CD4-positive, alpha-beta T cell (primary cell): ENCODE measurements at regions not wholly inside any gene's neighbourhood (a gene's known extent, or its start where the extent isn't known, plus 50 kb on each side); places are given as distances from the start of the nearest gene placed in this dataset.

Source experiments
- ATAC-seq: fragments of 200-7000 bp; cut with Tn5 transposase; one replicate; pipeline ENCODE4 v1.10.0; 2022; ENCODE audit warnings: mild to moderate bottlenecking; ENCODE audit not compliant: poor library complexity
- CTCF ChIA-PET: fragments of 350-600 bp; sonication (Branson Sonifier 250); formaldehyde crosslinking; loops from one replicate; lab custom pipeline; 2021; ENCODE audit warnings: antibody characterized with exemption, inconsistent platforms; lab: Charles Lee
- POLR2A ChIA-PET: fragments of 350-600 bp; sonication (Branson Sonifier 250); formaldehyde crosslinking; loops from one replicate; lab custom pipeline; 2021; ENCODE audit warnings: antibody characterized with exemption, inconsistent platforms; lab: Charles Lee
- DNase-seq, 14 experiments: peaks; one replicate each; pipeline ENCODE4 v3.0.0-alpha.2; 2013 to 2020; ENCODE audit warnings: mixed read lengths in 2 of 14
- H3K27ac ChIP-seq, 2 donors: one replicate each; pipeline versions ENCODE4 v1.5.1 to v1.7.0; 2013; ENCODE audit warnings: low read length in 2 of 2, low read depth in 1 of 2, mild to moderate bottlenecking in 1 of 2
- H3K27me3 ChIP-seq, 2 experiments: 1 replicate in 1 of 2; 2 replicates in 1 of 2; pipeline versions ENCODE4 v1.6.1 to v1.7.0; 2013; ENCODE audit warnings: low read length in 2 of 2, control low read depth in 1 of 2, mild to moderate bottlenecking in 1 of 2, moderate library complexity in 1 of 2; ENCODE audit not compliant: insufficient read depth in 2 of 2, control insufficient read depth in 1 of 2
- H3K36me3 ChIP-seq: one replicate; pipeline ENCODE4 v1.6.1; 2013; ENCODE audit warnings: low read length, control low read depth; ENCODE audit not compliant: insufficient read depth
- H3K4me1 ChIP-seq: one replicate; pipeline ENCODE4 v1.6.1; 2013; ENCODE audit warnings: low read length, control low read depth; ENCODE audit not compliant: insufficient read depth
- H3K4me3 ChIP-seq: one replicate; pipeline ENCODE4 v1.5.1; 2013; ENCODE audit warnings: mild to moderate bottlenecking, low read length, moderate library complexity
- H3K9me3 ChIP-seq, 2 experiments: 1 replicate in 1 of 2; 2 replicates in 1 of 2; pipeline versions ENCODE4 v1.6.1 to v1.7.0; 2013; ENCODE audit warnings: low read length in 2 of 2, mild to moderate bottlenecking in 2 of 2, control low read depth in 1 of 2, moderate library complexity in 1 of 2; ENCODE audit not compliant: control insufficient read depth in 1 of 2, insufficient read depth in 1 of 2
- H3K27ac Mint-ChIP-seq: one replicate; pipeline ENCODE4 v1.8.0; 2020; ENCODE audit warnings: mixed read lengths
- H3K27me3 Mint-ChIP-seq: one replicate; pipeline ENCODE4 v1.8.0; 2021; ENCODE audit warnings: mixed read lengths
- H3K36me3 Mint-ChIP-seq: one replicate; pipeline ENCODE4 v1.8.0; 2021; ENCODE audit warnings: low read depth, mixed read lengths
- H3K4me1 Mint-ChIP-seq: one replicate; pipeline ENCODE4 v1.8.0; 2021; ENCODE audit warnings: low read depth, mixed read lengths
- H3K4me3 Mint-ChIP-seq: one replicate; pipeline ENCODE4 v1.8.0; 2020; ENCODE audit warnings: mild to moderate bottlenecking, mixed read lengths
- H3K9me3 Mint-ChIP-seq: one replicate; pipeline ENCODE4 v1.8.0; 2020; ENCODE audit warnings: mixed read lengths
- CTCF ChIP-seq: fragments of 200-600 bp; IDR thresholded peaks from one replicate; pipeline ENCODE4 v1.8.0; 2022; ENCODE audit warnings: antibody characterized with exemption, mild to moderate bottlenecking
- intact Hi-C, 2 experiments: fragments of 100-400 bp; cut with DNase I in 1 of 2; cut with micrococcal nuclease in 1 of 2; formaldehyde crosslinking; loops; one replicate each; pipeline versions ENCODE4 v1.15.1 to v1.9.0; 2023 to 2025; cut with DNase I, micrococcal nuclease

DNA sequence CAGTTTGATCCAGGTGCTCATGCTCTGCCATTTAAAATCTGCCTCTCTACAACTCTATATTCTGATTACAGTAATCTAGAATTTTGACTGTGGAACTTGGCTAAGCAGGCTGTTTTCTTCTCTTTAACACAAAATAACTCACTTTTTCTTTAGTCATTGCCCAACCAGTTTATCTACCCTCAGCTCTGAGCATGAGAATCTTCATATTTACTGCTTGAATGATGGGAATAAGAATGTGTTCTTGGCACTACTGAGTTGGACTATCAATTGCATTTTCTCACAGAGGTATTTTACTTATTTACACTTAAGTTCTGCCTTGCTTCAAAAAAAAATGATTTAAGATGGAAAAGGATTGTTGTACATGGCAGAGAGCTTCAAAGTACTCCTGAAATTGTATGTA lies 301.1 kb downstream of the CCDC85A start:
- Mint-ChIP-seq H3K27me3 (no peaks in the 10 kb centered on the region), H3K27ac (no peak overlapping the region), H3K4me1 (no peaks in the 10 kb centered on the region), H3K4me3 (no peak overlapping the region), H3K9me3 (peaks cover 2% of the 10 kb centered on the region), H3K36me3 (no peaks in the 10 kb centered on the region)
- H3K27ac ChIP-seq, result no peak overlapping the region
- H3K4me1 ChIP-seq, result no peaks in the 10 kb centered on the region
- H3K27me3 ChIP-seq, result no peaks in the 10 kb centered on the region
- H3K9me3 ChIP-seq, result no peaks in the 10 kb centered on the region
- ATAC-seq (no peak), DNase-seq (no peak)
- no peaks in the 10 kb centered on the region for H3K36me3 ChIP-seq
- ChIA-PET CTCF (no interaction called here), POLR2A (no interaction called here)
- no peak for TF ChIP-seq CTCF
- intact Hi-C loops, result no loop called here
- no peak overlapping the region for H3K4me3 ChIP-seq

GRCh38 chr2:56500317-56500716 lies 316.5 kb downstream of the CCDC85A start:
- H3K27ac Mint-ChIP-seq, result no peak overlapping the region
- peaks cover 10% of the 10 kb centered on the region for H3K9me3 Mint-ChIP-seq
- TF ChIP-seq CTCF, result no peak

DNA sequence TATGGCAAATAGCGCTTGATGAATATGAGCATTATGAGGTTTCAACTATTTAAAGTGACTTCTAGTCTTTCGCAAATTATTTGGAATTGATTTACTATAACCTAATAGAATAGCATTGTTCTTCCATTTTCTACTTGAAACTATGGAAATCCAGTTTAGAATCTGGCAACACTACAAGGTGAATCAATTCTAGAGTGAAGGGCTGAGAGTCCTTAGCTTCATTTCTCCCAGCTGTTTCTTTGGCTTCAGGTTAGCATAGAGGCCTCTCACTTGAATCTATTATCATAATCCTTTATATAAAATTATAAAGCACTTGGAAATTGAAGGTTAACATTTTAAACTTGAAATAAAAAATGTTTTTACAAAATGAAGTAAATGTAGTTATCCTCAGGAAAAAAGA lies 318.8 kb downstream of the CCDC85A start:
- Mint-ChIP-seq H3K27me3 (no peaks in the 10 kb centered on the region), H3K27ac (no peak overlapping the region), H3K9me3 (peaks cover 9% of the 10 kb centered on the region), H3K4me1 (no peaks in the 10 kb centered on the region), H3K36me3 (no peaks in the 10 kb centered on the region), H3K4me3 (no peak overlapping the region)
- TF ChIP-seq CTCF, result no peak
- H3K27me3 ChIP-seq, result no peaks in the 10 kb centered on the region
- H3K27ac ChIP-seq, result no peak overlapping the region
- no peak overlapping the region for H3K4me3 ChIP-seq
- no peak for DNase-seq
- no peaks in the 10 kb centered on the region for H3K36me3 ChIP-seq
- intact Hi-C loops, result no loop called here
- no peak for ATAC-seq
- no peaks in the 10 kb centered on the region for H3K4me1 ChIP-seq
- CTCF ChIA-PET, result no interaction called here
- peaks cover 0 to 3% of the 10 kb centered on the region in 2 experiments for H3K9me3 ChIP-seq
- POLR2A ChIA-PET, result no interaction called here

More at GRCh38 chr2:56500317-56500716, 316.5 kb downstream of the CCDC85A start:
- Mint-ChIP-seq H3K36me3 (no peaks in the 10 kb centered on the region), H3K27me3 (no peaks in the 10 kb centered on the region), H3K4me3 (no peak overlapping the region), H3K4me1 (no peaks in the 10 kb centered on the region)
- CTCF ChIA-PET, result no interaction called here
- no peaks in the 10 kb centered on the region for H3K4me1 ChIP-seq
- no peak for ATAC-seq
- H3K9me3 ChIP-seq, result no peaks in the 10 kb centered on the region
- intact Hi-C loops, result no loop called here
- DNase-seq, result no peak
- POLR2A ChIA-PET, result no interaction called here
- H3K4me3 ChIP-seq, result no peak overlapping the region
- H3K36me3 ChIP-seq, result no peaks in the 10 kb centered on the region
- no peak overlapping the region for H3K27ac ChIP-seq
- H3K27me3 ChIP-seq, result no peaks in the 10 kb centered on the region
